KG1 (cell line): ENCODE measurements at regions not wholly inside any gene's neighbourhood (a gene's known extent, or its start where the extent isn't known, plus 50 kb on each side); places are given as distances from the start of the nearest gene placed in this dataset.
"Not testable (repeated sequence)": the region's sequence is repeated elsewhere in the genome, so short reads cannot be mapped to it uniquely, and the experiment has no call there.

Experiments
- DNase-seq: peaks from one replicate; lab custom pipeline; 2025; lab: John Stamatoyannopoulos, UW

DNA sequence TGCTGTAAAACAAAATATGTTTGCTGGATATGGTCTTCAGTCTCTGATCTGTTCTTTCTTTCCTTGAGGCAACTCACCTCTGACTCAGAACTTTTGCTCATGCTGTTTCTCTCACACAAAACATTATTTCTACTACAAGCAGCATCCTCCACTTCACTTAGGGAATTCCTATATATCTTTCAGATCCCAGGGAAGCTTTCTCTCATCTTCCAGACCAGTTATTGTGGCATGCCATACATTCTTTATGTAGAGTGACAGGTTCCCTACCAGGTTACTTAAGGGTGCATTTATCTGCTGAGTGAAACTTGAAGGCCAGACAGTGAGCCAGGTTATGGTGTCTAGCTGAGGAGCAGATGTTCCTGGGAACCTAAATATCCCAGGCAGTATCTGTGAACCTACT lies 1226.0 kb downstream of the CDH8 start:
- DNase-seq: no peak

DNA sequence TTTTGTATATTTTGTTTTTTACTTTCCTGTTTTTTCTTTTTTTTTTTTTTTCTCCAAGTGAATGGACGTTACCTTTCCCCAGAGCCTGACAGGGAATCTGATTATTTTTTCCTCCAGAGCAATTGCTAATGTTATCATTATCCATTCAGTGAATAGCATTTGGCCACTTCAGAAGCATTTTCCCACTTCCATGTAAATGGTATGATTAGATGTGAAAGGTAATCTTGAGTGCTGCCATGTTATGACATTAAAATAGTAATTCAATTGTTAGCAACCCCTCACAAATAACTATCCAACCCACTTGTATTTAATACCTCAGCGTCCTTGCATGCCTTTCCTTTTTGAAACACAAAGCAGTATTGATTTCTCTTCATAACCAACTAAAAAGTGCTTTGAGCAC lies 1243.8 kb downstream of the CDH8 start:
- DNase-seq: no peak

DNA sequence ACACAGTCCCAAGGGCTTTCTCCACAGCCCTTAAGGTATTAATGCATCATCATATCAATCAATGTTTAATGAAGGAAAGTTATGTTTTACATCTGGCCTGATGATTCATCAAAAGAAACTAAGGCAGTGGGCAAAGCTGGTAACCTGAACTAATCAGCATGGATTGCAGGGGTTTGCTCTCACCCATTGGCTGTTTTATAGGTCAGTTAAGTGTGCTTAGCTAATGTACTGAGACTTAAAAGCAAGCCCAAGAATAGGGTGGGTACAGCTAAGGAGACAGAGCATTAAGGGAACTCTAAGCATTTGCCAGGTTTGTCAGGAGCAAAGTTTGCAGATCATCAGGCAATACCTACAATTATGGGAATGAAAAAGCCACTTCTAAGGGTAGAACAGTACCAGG lies 1247.6 kb downstream of the CDH8 start:
- DNase-seq: no peak

DNA sequence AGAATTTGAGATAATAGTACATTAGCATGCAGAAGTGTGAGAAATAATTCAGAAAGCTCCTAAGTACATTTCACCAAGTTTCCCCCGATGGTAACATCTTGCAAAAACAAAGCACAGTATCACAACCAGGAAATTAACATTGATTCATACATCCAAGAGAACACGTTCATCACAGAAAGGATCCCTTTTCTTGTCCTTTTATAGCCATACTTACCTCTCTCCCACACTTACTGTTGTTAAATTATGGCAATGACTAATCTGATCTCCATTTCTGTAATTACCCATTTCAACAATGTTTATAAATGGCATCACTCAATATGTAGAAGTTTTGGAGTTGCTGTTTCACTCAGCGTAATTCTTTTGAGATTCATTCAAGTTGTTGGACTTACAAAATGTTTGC lies 1260.0 kb downstream of the CDH8 start:
- DNase-seq: no peak

DNA sequence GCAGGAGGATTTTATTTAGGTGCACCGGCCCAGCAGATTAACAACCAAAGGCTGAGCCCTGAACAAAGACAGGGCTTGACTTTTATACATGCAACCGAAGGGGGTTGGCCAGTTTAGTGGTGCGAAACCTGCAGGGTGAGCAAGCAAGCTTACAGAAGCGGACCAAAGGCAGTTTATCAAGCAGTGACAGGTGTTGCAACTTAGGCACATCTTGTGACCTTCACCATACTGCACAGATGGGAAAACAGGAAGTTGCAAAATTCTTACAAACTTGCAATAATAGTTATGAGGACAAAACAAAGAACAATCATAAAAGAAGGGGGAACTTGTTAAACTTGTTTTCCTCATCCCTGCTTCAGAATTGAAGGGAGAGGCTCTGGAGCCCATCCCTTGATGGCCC lies 1265.1 kb downstream of the CDH8 start:
- no peak for DNase-seq

DNA sequence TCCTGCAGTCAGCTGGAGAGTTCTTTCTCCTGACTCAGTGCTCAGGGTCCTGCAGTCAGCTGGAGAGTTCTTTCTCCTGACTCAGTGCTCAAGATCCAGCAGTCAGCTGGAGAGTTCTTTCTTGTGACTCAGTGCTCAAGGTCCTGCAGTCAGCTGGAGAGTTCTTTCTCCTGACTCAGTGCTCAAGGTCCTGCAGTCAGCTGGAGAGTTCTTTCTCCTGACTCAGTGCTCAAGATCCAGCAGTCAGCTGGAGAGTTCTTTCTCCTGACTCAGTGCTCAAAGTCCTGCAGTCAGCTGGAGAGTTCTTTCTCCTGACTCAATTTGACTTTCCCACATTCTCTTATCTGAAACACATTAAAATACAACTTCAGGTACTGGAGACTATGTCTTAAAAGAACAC lies 1265.9 kb downstream of the CDH8 start:
- DNase-seq: not testable (repeated sequence)

DNA sequence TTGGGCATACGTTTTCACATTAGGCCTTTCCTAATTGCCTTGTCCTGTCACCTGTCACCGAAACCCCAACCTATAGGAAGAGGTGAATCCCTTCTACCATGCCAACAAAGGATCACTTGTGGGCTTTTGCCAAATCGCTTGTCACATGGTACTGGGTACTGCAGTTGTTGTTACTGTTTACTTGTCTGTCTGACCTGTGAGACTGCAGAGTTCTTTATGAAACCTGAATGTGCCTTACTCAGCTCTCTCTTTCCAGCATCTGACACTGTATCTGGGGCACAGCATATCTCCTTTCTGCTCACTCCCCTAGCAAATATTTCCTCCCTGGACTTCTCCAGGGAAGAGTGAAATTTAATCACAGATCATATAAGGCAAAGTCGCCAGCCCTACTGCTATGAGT lies 1272.4 kb downstream of the CDH8 start:
- no peak for DNase-seq

DNA sequence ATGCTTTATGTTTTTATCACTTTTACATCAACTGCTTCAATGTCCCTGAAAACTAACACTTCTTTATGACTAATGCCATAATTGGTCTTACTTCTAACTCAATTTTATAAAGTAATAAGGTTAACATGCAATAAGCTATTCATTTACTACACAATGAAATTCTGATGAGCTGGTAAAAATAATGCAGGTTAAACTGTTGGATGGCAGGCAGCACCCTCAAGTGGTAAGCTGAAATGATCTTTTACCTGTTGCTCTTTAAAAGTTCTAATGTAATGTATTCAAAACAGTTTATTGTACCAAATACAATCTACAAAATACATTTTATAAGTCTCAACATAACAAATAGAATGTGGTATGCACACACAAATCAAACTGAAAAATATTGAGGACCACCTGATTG lies 1280.3 kb downstream of the CDH8 start:
- no peak for DNase-seq

DNA sequence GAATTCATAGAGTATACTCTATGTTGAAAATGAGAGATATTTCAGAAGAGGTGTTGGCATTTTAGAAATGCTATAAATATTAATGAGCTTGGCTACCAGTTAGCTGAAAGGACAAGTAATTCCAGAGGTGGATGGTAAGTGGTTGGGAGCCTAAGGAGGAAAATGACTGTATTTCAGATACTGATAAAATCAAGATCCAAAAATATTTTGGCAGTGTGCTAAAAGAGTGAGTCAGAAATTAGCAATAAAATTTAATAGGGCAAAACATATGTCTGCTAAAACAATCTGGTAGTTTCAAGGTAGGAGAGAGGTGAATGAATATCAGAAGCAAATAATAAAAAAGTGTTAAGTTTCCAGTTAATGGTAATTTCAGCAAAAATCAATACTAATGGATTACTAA lies 1287.9 kb downstream of the CDH8 start:
- DNase-seq: no peak

DNA sequence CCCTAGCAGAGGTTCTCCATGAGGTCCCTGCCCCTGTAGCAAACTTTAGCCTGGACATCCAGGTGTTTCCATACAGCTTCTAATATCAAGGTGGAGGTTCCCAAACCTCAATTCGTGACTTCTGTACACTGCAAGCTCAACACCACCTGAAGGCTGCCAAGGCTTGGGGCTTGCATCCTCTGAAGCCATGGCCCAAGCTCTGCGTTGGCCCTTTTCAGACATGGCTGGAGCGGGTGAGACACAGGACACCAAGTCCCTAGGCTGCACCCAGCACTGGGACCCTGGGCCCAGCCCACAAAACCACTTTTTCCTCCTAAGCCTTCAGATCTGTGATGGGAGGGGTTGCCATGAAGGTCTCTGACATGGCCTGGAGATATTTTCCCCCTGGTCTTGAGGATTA lies 1292.0 kb downstream of the CDH8 start:
- no peak for DNase-seq

DNA sequence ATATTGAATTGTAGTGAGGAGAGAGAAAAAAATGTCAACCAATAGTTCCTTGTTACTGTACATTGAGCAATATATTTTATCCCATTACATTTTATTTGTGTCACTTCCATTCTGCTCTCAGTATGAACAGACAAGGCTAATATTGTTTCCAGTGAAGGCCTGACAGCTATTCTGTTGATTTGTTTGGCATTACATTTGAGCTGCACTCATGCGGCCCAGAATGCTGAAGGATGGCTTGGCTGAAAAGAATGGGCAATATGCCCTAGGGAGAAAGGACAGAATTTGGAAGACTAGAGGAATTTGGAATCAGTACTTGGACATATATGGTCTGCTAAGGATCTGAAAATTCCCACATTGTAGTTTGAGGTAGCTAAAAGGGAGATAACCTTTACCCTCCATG lies 1294.4 kb downstream of the CDH8 start:
- DNase-seq: no peak

DNA sequence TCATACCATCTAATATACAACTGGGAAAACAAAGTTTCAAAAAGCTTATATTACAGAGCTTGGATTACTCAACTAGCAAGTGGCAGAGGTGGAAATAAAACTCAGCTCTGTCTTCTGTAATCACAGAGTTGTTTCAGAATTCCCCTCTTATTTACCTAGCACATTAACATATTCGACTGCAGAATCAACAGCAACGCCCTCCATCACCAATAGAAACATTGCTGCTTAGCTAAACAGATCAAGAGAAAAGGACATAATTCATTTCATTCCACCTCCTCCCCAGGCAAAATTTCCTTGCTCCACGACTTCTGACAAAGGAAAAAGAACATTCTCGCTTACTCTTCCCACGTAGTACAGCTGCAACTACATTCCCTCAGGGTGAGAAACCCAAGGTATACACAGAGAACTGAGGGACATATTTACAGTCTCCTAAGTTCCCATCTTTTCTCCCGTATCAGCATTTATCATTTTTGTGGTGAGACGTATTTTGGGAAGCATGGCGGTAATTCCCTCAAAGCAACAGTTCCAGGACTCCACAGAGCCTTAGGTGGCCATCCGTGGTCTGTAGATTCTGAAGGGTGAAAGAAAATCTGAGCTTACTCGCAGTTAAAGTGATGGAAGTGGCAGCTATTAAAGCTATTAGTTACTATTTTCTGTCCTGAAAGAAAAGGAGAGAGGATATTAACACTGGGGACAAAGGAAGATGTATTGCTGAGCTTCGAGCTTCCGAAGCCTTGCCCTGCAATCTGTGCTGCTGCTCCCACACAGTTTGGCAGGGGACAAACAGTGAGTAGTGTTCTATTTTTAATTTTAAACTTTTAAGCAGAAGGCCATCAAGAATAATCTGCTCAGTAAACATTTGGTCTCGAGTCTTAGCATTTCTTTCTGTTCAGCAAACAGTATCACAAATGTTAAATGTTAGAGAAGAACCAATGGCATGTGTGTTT lies 1296.2 kb downstream of the CDH8 start:
- no peak for DNase-seq

DNA sequence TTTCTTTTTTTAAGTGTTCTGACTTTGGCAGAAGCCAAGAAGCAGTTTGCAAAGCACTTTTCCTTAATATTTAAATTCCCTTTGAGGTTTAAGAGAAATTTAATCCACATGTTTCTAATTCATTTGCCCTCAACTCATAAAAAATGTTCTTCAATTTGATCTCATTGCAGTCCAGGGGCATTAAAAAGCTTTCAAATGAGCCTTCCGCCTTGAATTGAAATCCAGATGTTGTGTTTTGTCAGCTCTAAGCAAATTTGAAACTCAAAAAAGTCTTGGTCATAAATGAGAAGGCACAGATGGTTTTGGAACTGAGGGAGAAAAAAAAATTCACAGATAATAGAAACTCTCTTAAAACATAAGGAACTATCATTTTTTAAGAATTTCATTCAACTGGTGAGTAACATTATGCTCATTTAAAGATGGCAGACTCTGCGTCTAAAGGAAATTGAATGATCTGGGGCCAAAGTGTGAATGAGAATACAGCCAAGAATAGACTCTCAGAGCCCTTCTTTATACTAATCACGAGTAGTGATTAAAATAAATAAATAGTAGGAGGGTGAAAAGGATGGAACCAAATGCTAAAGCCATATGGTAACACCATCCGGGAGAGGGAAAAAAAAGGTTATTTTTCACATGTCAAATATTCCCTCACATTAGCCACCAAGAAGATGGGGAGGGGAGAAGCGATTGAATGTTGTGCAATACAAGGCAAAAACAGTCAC lies 1304.7 kb downstream of the CDH8 start:
- no peak for DNase-seq

DNA sequence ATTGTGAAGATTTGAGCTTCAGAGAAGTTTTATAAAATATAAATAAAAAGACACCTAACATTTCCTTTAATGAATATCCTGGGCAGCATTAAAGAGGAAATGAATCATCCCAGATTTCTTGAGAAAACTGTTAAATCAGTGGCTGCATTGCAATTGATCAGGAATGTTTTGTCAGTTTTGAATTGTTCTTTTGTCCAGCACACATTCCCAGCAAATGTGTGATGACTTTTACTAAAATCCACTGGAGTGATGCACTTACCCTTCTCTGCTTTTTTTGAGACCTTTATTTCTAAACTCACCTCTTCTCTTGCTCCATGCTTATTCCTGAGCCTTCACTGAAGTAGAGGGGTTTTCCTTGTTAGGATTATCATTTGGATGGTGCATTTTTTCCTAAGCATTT lies 1307.2 kb downstream of the CDH8 start:
- no peak for DNase-seq

DNA sequence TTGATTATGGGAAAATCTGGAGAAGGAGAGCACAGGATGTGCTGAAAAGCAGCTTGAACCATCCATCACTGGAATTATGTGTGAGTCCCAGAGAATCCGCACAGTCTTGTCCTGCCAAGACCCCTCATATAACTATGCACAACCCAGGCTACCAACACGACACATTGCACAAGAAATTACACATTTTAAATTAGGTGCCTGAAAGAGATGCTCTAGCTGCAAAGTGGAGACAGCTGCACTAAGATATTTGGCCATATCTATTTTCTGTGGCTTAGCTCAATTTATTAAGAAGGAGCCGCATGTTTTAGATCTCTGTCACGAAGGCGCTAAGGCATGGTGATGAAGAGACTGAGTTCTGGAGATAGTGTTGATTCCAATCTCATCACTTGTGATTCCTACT lies 1308.4 kb downstream of the CDH8 start:
- no peak for DNase-seq

DNA sequence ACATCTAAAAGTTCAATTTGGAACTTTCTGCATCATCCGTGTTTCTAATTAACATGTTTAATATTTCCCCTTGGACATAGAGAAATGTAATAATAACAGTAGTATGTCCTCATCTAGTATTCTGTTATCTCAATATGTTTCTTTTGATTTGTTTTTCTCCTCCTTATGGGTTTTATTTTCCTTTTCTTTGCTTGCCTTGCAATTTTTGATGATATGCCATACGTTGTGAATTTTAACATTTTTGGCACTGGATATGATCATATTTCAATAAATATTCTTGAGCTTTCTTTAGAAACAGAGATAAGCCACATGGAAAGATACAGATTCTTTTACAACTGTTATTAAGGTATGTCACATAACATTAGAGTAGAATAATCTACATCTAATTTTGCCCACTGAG lies 1316.2 kb downstream of the CDH8 start:
- DNase-seq: no peak

DNA sequence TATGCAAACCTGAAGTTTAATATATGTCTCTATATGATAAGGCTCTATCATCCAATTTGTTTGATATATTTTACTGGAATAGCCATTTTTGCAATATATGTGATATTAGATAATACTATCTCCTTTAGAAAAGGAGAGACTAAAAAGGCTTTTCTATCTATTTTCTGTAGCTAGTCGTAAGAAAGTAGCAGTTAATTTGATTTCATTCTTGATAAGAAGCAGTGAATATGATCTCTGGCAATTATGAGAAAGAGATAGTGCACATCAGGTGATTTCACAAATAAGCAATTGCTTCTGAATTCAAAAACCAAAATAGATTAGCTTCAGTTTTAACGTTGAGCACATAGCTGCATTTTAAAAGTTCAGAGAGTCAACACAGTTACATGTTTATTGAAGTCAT lies 1318.4 kb downstream of the CDH8 start:
- no peak for DNase-seq

DNA sequence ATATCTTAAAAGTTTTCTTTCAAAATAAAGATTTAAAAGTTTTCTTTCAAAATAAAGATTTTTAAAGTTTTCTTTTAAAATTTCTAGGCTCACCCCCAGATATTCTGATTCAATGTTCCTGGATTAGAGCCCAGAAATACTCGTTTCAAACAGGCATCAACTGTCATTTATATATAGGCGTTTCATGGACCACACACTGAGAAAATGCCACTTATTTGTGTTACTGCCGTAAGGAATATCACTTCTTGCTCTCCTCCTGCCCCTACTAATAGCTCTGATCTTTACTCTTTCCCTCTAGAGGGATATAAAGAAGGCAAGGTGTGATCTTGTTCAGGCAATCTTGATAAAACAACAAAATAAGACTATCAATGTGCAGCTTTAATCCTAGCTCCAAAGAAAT lies 1324.1 kb downstream of the CDH8 start:
- no peak for DNase-seq

DNA sequence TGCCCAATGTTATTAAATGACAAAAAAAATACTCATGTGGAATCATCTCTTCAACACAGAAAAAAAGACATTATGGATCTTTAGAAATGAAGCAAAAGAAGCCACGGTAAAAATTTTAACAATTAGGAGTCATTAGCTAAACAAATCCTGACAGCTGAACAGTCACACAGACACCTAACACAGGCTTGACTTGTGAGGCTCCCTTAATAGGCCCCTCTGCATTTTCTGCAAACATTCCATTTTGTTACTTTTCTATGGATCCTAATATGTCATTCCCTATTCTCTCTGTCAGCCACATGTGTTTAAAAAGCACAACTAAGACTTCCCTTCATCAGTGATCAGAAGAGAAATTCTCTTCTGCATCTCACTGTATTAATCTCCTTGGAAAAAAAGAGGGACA lies 1331.5 kb downstream of the CDH8 start:
- DNase-seq: no peak

DNA sequence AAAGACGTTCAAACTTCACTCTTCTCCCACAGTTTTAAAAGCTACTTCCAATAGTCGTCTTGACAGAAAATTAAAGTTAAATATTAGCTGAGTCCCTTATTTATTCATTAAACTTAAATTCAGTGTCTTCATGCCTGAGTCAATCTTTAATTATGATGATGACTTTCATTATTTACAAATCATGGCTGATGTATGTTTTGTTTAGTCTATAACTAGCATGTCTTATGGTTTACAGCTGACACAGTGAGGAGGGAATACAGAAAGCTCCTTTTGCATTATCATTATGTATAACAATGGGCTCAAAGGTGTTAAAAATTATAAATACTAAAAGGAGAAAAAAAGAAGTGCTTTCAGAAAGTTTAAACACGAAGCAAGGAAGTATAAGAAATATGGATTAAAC lies 1333.1 kb downstream of the CDH8 start:
- DNase-seq: no peak

DNA sequence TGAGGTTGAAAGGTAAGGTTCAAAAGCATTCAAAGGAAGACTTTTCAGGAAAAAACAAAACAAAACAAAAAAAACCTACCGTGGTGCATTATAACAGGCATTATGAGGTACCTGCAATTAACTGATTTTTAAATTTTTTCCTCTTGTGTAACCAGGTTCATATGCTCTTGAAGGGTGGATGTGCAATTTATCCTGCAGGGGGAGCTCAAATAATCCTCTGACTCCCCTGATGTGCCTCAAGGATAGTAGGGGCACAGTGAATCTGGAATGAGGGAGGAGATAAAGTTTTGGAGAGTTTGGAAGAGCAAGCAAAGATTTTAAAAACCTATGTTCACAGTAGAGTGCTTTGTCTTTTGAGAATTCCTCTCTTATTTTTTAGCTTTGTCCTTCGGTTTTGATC lies 1349.4 kb downstream of the CDH8 start:
- no peak for DNase-seq

DNA sequence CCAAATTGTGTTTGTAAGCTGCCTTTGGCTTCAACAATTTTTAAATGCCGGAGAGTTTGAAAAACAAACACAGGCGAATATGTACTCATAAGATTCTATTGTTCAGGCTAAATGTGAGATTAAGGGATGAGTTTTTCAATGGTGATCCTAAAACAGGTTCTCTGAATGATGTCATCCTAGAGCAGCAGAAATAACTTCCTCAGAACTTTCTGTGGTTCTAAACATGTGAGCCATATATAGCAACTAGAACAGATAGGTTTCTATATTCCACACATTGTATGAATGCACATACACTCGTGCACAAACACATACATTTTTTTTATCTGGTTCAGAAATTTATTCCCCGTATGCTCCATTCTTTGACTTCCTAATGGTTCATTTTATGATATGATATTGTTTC lies 1352.2 kb downstream of the CDH8 start:
- DNase-seq: no peak

DNA sequence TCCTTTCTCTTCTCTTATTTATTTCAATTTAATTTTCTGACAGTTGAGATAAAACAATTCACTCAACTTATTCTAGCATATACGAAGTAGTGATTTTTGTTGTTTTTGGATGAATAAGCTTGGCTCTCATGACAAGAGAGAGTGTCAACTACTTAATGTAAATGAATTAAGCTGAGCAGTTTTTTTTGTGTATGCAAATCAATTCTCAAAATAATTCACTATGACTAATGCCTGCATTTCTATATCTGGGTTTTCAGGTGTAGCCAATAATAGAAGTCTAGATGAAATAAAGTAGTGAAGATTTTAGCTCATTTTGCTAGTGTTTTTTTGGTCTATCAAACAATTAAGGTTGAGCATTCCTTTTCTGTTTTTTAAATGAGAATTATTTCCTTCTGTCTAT lies 1354.0 kb downstream of the CDH8 start:
- DNase-seq: no peak

DNA sequence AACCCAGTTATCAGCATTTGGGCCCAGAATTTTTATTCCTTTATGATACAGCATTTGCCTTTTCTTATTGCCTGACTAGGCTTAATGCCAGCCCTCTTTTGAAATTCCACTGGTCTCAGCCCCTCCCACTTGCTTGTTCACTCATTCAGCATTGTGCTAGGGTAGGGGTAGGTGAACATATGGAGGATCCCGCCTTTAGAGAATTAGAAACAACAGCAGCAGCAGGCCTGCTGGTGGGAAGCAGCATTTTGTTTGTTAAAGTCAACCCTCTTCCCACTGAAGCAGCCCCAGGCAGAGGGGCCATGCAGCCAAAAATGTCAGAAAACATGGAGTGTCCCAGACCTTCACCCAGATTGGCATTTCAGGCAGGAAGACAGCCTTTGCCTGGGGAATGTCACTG lies 1355.2 kb downstream of the CDH8 start:
- no peak for DNase-seq
